ENCODE measurements at regions not wholly inside any gene's neighbourhood (a gene's known extent, or its start where the extent isn't known, plus 50 kb on each side); places are given as distances from the start of the nearest gene placed in this dataset.

DNA sequence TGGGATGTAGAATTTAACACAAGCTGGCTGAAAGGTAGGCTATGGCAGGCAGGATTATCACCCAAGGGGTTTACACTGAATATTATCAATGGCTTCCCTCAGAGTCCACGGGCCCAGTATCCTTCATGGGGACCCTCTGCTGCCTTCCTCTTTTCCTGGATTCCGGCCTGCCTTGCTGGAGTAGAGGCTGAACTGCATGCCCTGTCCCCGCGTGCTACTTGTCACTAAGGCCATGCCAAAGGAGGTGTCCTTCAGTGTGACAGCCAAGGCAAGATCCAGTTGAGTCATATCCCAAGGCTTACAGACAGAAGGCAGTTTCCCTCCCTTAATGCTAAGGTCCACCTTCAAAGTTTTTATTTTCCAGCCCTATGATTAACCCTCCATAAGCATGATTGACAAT is 156.3 kb downstream of the CYP26B1 start:
- TF ChIP-seq POLR2AphosphoS5 (IDR thresholded peaks at IDR 0.05; ENCODE audit: low read depth, low read length) (no peak), SIN3A (IDR thresholded peaks at IDR 0.05; ENCODE audit: borderline replicate concordance, insufficient read depth, low read length) (no peak), TAF1 (IDR thresholded peaks at IDR 0.05; ENCODE audit: borderline replicate concordance, insufficient read depth, low read length) (no peak), FOXP2 (optimal IDR thresholded peaks at IDR 0.05; ENCODE audit: borderline replicate concordance, extremely low read depth, extremely low read length, insufficient read depth) (no peak)
- TF ChIP-seq, protein P1, sequence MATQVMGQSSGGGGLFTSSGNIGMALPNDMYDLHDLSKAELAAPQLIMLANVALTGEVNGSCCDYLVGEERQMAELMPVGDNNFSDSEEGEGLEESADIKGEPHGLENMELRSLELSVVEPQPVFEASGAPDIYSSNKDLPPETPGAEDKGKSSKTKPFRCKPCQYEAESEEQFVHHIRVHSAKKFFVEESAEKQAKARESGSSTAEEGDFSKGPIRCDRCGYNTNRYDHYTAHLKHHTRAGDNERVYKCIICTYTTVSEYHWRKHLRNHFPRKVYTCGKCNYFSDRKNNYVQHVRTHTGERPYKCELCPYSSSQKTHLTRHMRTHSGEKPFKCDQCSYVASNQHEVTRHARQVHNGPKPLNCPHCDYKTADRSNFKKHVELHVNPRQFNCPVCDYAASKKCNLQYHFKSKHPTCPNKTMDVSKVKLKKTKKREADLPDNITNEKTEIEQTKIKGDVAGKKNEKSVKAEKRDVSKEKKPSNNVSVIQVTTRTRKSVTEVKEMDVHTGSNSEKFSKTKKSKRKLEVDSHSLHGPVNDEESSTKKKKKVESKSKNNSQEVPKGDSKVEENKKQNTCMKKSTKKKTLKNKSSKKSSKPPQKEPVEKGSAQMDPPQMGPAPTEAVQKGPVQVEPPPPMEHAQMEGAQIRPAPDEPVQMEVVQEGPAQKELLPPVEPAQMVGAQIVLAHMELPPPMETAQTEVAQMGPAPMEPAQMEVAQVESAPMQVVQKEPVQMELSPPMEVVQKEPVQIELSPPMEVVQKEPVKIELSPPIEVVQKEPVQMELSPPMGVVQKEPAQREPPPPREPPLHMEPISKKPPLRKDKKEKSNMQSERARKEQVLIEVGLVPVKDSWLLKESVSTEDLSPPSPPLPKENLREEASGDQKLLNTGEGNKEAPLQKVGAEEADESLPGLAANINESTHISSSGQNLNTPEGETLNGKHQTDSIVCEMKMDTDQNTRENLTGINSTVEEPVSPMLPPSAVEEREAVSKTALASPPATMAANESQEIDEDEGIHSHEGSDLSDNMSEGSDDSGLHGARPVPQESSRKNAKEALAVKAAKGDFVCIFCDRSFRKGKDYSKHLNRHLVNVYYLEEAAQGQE (IDR thresholded peaks at IDR 0.05; ENCODE audit: insufficient read depth in 1 of 2, low read depth in 2 of 2, low read length in 2 of 2), result no peak

DNA sequence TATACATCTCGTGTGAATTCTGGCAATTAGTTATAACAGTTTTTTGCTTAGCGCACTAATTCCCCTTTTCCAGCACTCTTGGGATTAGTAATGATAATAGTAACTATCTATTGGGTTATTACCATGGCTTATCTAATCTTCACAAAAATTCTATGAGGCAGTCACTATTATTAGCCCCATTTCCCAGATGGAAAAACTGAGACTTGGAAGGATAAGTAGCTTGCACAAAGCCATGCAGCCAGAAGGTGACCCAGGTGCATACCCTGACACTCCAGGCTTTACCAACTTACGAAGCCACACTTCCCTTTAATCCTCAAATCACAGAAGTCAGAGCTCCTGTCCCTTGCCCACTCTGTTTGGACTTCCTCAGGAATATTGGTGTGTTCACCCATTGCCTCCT is 156.8 kb downstream of the CYP26B1 start:
- no peak for TF ChIP-seq POLR2AphosphoS5 (IDR thresholded peaks at IDR 0.05; ENCODE audit: low read depth, low read length)
- TF ChIP-seq, protein P1 (IDR thresholded peaks at IDR 0.05; ENCODE audit: insufficient read depth in 1 of 2, low read depth in 2 of 2, low read length in 2 of 2), result no peak
- TF ChIP-seq SIN3A (IDR thresholded peaks at IDR 0.05; ENCODE audit: borderline replicate concordance, insufficient read depth, low read length), result no peak
- no peak for TF ChIP-seq FOXP2 (optimal IDR thresholded peaks at IDR 0.05; ENCODE audit: borderline replicate concordance, extremely low read depth, extremely low read length, insufficient read depth)
- TF ChIP-seq TAF1 (IDR thresholded peaks at IDR 0.05; ENCODE audit: borderline replicate concordance, insufficient read depth, low read length), result no peak

DNA sequence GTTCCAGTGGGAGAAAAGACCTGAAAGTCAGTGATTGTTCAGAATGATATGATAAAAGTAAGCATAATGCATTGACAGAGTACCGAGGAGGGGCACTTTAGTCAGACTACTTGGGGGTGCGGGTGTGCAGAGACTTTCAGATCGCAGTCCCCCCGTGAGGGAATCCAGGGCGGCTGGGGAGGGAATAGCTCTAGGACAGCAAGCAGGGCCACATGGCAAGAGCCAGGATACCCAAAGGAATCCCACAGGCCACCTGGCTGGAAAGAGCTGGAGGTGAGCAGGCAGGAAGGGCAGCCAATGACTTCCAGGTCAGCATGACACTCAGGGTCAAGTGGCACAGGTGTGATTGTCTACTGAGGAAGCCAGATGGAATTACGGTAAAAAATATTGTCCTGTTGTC is 157.5 kb downstream of the CYP26B1 start:
- TF ChIP-seq TAF1 (IDR thresholded peaks at IDR 0.05; ENCODE audit: borderline replicate concordance, insufficient read depth, low read length) (no peak), FOXP2 (optimal IDR thresholded peaks at IDR 0.05; ENCODE audit: borderline replicate concordance, extremely low read depth, extremely low read length, insufficient read depth) (no peak), POLR2AphosphoS5 (IDR thresholded peaks at IDR 0.05; ENCODE audit: low read depth, low read length) (no peak), SIN3A (IDR thresholded peaks at IDR 0.05; ENCODE audit: borderline replicate concordance, insufficient read depth, low read length) (no peak)
- TF ChIP-seq, protein P1 (IDR thresholded peaks at IDR 0.05; ENCODE audit: insufficient read depth in 1 of 2, low read depth in 2 of 2, low read length in 2 of 2), result no peak

DNA sequence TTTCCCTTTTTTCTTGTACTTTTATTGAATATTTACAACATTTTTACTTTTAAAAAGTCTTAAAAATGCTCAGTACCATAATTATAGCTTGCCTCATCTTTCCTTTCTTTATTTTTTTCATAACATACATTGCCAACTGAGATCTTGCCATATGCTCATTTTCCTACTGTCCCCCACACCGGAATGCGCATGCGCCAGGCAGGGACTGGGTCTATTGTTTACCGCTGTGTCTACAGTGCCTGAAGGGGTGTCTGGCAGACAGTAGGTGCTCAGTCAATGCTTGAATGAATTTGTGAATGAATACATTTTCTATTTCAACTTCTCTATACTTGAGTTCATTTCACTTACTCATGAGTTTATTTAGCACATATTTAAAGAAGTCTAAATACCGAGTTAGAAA is 158.0 kb downstream of the CYP26B1 start:
- no peak for TF ChIP-seq TAF1 (IDR thresholded peaks at IDR 0.05; ENCODE audit: borderline replicate concordance, insufficient read depth, low read length)
- TF ChIP-seq, protein P1 (IDR thresholded peaks at IDR 0.05; ENCODE audit: insufficient read depth in 1 of 2, low read depth in 2 of 2, low read length in 2 of 2), result no peak
- TF ChIP-seq POLR2AphosphoS5 (IDR thresholded peaks at IDR 0.05; ENCODE audit: low read depth, low read length), result no peak
- TF ChIP-seq FOXP2 (optimal IDR thresholded peaks at IDR 0.05; ENCODE audit: borderline replicate concordance, extremely low read depth, extremely low read length, insufficient read depth), result no peak
- TF ChIP-seq SIN3A (IDR thresholded peaks at IDR 0.05; ENCODE audit: borderline replicate concordance, insufficient read depth, low read length), result no peak

DNA sequence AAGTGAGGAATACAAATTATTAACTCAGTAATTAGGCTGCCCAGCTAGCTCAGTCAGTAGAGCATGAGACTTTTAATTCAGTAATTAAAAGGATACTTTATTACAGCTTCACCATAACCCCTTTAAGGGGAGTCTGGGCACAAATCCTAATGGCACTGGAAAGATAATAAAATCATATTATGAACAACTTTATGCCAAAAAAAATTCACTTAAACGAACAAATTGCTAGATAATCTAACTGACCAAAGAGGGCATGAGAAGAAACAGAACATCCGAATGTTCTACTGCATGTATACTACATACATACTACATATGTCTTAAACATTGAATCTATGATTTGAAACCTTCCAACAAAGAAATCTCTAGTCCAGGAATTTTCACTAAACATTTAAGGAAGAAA is 159.5 kb downstream of the CYP26B1 start:
- TF ChIP-seq, protein P1 (IDR thresholded peaks at IDR 0.05; ENCODE audit: insufficient read depth in 1 of 2, low read depth in 2 of 2, low read length in 2 of 2), result no peak
- TF ChIP-seq TAF1 (IDR thresholded peaks at IDR 0.05; ENCODE audit: borderline replicate concordance, insufficient read depth, low read length), result no peak
- TF ChIP-seq POLR2AphosphoS5 (IDR thresholded peaks at IDR 0.05; ENCODE audit: low read depth, low read length), result no peak
- TF ChIP-seq SIN3A (IDR thresholded peaks at IDR 0.05; ENCODE audit: borderline replicate concordance, insufficient read depth, low read length), result no peak
- no peak for TF ChIP-seq FOXP2 (optimal IDR thresholded peaks at IDR 0.05; ENCODE audit: borderline replicate concordance, extremely low read depth, extremely low read length, insufficient read depth)
